NCI-H1694 (cell line): ENCODE measurements at regions not wholly inside any gene's neighbourhood (a gene's known extent, or its start where the extent isn't known, plus 50 kb on each side); places are given as distances from the start of the nearest gene placed in this dataset.

Source experiments
- DNase-seq: peaks from one replicate; lab custom pipeline; 2025; lab: John Stamatoyannopoulos, UW

DNA sequence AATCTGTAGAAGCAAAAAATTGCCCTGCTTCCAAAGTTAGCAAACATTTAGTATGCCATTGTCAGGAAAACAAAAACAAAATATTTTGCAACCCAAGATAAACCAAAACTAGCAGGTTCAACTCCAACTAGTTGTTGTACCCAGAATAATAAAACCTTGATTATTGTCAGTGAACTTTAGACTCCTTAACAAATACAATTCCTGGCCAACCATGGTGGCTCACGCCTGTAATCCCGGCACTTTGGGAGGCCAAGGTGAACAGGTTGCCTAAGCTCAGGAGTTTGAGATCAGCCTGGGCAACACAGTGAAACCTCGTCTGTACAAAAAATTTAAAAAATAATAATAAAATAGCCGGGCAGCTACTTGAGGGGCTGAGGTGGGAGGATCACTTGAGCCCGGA lies 53.6 kb upstream of the EPCAM start:
- no peak for DNase-seq

GRCh38 chr2:47313728-47314127 lies 55.4 kb upstream of the EPCAM start:
- DNase-seq = no peak

- peak; percentile 39 for DNase-seq
Observed at GRCh38 chr2:47313141-47313691, 55.9 kb upstream of the EPCAM start.

- no peak for DNase-seq
Observed at GRCh38 chr2:47312491-47312850, 56.6 kb upstream of the EPCAM start.

DNA sequence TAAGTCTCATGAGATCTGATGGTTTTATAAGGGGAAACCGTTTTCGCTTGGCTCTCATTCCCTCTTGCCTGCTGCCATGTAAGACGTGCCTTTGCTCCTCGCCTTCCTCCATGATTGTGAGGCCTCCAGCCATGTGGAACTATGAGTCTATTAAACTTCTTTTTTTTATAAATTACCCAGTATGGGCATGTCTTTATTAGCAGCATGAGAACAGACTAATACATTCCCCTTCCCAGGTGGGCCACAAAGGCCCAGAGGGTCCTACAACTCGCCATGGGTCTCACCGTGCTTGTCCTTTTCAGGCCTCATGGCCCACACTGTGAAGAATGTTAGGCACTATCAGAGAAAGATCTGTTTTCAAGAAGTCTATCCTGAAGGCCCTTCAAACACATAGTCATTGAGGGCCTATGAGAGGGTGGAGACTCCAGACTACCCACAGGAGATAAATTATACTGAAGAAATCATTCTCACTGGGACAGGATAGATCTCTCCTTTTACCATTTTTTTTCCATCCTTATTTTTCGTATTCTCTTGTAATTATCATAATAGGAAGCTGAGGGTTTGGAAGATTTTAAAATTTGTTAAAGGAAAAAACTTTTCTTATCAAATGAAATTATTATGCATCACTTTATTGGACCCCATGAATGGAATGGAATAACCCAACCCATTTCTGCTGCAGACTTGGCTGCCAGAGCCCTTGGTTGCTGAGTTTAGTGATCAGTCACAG lies 57.2 kb upstream of the EPCAM start:
- DNase-seq = peak; percentile 25

DNA sequence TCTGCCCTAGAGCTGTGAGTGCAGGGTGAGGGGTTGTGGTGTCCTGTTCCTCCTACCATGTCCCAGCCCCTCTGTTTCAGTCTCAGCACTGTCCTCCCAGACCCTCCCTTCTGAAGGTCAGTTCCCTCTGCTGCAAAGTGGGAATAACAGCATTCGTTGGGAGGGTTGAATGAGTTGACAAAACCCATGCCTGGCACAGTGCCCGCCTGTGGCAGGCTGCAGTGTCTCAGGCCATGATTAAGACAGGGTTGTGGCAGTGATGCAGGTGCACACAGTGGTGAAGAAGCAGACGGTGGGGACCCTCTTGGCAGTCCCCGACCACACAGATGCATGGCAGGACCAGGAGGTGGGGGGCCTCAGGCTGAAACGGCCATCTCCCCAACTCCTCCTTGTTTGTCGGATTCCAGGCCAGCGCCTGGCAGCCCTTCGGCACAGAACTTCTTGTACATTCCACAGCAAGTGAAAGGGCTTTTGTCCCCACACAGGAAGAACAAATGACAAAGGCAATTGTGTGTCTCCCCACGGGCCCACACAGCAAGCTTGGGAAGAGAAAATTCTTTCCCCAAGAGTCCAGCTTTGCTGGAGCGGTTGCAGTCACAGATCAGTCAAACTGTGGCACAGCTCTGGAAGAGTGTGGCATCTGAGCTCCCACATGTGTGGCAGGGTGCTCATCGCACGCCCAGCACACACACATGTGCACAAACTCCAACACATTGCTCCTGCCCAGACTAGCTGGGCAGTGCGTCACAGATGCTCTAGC lies 58.1 kb upstream of the EPCAM start:
- peak; percentile 13 for DNase-seq

- DNase-seq = no peak
Observed at GRCh38 chr2:47309952-47310800, 58.9 kb upstream of the EPCAM start.

- no peak for DNase-seq
Observed at GRCh38 chr2:47309472-47309951, 59.6 kb upstream of the EPCAM start.

GRCh38 chr2:47307066-47307465 lies 62.0 kb upstream of the EPCAM start:
- DNase-seq = peak; percentile 99

DNA sequence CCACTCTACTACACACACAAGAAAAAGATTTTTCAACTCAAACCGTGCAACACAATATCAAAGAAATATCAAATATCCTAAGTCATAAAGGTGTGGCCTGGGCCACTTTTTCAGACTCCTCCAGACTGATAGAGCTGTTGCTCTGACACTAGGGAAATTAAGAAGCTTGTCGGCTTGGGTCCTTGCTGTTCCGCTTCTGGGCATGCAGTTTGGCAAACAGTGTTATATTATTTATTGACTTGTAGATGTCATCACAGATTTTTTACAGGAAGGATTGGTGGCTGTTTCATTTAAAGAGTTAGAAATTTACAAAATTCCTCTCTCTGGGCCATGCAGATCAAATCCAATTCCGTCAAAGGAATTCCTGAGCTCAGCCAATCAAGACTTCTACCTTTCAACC lies 64.5 kb upstream of the EPCAM start:
- DNase-seq = no peak

DNA sequence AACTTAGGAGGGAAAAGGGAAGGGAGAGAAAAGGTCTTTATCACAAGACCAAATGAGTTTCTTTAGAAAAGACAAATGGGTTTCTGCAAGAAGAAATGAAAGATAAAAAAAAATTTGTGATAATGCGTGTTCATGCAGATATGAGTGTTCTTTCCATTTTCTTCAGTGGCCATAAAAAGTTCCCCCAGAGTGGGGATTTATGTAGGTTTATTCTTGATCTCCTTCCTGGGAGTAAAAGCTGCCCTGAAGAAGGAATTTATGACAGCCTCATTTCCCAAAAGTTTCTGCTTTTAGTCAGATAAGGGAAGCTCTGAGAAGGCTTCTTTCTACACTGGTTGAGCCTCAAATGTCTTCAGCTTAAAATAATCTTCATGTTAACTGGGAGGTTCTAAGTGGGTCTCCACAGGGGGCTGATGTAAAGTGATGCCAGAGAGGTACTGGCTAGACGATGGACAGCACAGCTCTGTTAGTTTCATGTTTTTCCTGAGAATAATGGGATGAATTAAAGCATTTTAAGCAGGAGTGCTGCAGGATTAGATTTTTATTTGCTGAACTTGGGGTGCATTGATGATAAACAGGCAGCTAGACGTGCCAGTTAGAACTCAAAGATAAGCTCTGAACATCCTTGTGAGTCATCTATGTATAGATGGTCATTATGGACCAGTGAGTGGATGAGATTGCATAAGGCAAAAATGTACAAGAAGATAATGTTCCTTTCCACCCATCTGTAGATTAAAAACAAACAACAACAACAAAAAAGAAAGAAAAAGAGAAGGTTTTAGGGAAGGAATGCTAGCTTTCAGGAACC lies 65.6 kb upstream of the EPCAM start:
- DNase-seq = no peak

GRCh38 chr2:47302308-47302707 lies 66.8 kb upstream of the EPCAM start:
- DNase-seq = no peak

DNA sequence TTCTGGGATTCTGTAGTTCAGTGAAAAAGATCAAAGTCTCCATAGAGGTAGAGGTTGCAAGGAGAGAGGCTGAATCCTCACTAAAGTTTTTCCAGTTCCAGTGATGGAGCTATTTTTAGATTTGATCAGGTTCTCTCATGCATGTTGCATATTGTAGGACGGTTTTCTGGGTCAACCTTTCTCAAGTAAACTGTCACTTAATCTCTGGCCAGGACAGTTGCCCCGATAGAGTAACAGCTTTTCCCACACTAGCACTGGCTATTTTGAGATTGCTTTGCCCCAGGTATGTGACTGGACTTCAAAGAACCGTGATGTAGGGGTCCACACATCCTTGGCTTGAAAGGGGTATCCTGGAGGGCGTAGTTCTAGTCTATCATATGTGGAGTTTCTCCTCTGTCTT lies 67.4 kb upstream of the EPCAM start:
- no peak for DNase-seq

DNA sequence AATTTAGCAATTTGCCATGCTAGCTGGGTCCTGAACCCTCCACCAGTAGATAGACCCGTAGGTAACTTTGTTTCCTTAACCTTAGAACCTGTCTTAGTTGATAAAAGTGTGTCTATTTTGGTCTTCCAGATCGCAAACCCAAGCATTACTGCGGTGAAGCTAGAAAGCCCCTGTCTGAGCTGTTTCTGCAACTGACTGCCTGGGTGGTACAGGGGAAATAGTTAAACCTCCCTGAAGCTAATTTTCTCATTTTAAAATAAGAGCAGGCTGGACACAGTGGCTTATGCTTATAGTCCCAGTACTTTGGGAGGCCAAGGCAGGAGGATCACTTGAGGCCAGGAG lies 67.9 kb upstream of the EPCAM start:
- DNase-seq = no peak

DNA sequence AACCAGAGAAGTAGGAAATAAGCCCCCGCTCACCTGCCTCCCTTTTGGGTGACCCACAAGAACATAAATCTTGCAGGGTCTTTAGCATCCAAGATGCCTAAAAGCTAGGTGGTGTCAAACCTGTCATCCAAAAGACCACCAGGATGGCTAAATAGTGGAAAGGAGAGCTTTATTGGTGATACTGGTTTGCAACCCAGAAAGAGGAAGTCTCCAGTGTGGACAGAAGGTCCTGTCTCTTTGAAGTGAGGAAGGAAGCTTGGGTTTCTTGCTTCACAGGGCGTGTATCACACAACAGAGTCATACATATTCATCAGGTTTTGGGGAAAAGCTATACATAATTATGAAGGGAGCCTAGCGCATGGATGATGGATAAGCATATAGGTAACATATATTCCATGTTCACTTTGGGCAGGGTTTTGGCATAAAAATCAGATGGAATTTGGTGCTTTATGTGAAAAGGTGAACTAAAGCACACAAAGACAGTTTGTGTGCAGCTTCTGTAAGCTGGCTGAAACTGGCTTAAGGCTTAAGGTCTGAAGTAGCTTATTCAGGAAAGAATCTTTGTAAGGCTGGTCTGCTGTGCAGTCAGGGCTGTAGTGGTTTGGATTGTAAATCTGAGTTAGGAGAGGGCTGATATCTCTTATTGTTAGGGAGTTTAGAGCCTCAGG lies 68.4 kb upstream of the EPCAM start:
- no peak for DNase-seq

DNA sequence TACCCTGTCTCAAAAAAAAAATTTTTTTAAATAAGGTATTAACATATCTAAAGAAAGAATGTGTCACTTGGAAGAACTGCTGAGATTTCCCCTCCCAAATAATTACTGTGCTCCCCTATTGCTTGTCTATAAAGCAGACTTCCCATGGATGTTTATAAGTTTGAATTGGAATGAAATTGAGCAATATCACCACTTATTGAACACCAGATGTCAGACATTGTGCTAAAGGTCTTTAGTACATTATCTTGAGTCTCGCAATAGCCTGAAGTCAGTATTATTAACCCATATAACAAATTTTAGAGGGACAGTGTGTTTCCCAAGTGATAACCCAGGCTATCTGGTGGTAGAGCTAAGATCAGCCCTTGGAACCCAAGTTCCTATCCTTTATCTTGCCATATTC lies 69.0 kb upstream of the EPCAM start:
- no peak for DNase-seq

GRCh38 chr2:47299555-47299954 lies 69.6 kb upstream of the EPCAM start:
- no peak for DNase-seq

GRCh38 chr2:47298771-47299170 lies 70.3 kb upstream of the EPCAM start:
- no peak for DNase-seq

DNA sequence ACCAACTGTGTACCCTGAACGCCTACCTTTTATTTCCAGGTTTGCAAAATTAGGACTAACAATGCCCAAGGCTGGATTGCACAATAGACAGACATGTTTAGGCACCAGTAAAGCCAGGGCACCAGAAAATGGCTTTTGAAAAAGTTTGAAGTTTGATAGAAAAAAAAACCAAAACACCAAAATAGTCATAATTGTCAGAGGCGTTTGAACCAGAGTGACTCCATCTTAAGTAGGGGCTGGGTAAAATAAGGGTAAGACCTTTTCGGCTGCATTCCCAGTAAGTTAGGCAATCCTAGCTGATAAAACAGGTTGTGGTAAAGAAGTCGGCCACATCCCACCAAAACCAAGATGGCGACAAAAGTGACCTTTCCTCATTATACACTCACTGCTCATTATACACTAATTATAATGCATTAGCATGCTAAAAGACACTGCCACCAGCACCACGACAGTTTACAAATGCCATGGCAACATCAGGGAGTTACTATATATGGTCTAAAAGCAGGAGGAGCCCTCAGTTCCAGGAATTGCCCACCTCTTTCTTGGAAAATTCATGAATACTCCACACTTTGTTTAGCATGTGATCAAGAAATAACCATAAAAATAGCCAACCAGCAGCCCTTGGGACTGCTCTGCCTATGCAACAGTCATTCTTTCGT lies 71.2 kb upstream of the EPCAM start:
- no peak for DNase-seq

DNA sequence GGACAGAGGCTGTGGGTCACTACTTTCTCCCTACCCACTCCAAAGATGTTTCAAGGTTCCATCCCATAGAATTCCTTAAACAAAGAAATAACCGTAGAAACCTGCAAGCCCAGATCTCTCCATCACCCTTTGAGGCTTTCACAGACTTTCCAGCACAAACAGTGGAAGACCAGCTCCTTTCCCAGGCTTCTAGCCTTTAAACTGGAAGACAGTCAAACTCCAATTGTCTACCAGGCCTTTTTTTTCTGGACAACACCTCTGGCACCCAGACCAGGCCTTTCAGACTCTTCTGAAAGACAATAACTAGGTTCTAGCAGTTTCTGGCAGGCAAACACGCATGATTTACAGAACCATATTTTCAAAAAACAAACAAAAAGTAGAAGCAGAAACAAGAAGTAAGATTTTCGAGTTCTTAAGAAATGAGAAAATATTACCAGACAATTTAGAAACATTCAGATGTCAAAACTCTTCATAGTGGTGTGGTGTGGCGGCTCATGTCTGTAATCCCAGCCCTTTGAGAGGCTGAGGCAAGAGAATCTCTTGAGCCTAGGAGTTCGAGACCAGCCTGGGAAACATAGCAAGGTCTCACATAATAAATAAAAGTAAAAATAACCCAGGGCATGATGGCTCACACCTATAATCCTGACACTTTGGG lies 73.0 kb upstream of the EPCAM start:
- no peak for DNase-seq
